HEK293 (cell line): ENCODE measurements at regions not wholly inside any gene's neighbourhood (a gene's known extent, or its start where the extent isn't known, plus 50 kb on each side); places are given as distances from the start of the nearest gene placed in this dataset.

Experiments used
- CTCF ChIA-PET: fragments of 350-600 bp; formaldehyde crosslinking; extraction: SDS; loops from one replicate; lab custom pipeline; 2021; ENCODE audit warnings: antibody characterized with exemption; lab: Yijun Ruan, JAX
- POLR2A ChIA-PET: fragments of 300-600 bp; formaldehyde crosslinking; extraction: SDS; loops from one replicate; lab custom pipeline; 2020; ENCODE audit warnings: antibody characterized with exemption, inconsistent platforms; lab: Yijun Ruan, JAX
- H3K27ac ChIP-seq: fragments of 200-500 bp; sonication (Bioruptor generic); 2 replicates; pipeline ENCODE4 v1.5.1; 2014; ENCODE audit warnings: low read depth, low read length, control low read depth, inconsistent platforms; ENCODE audit errors: extremely low read depth
- H3K36me3 ChIP-seq, 2 experiments: fragments of 200-500 bp in 1 of 2; sonication (Bioruptor generic) in 1 of 2; 1 replicate in 1 of 2; 2 replicates in 1 of 2; pipeline ENCODE4 v1.5.1; 2014 to 2017; ENCODE audit warnings: inconsistent platforms in 2 of 2, low read length in 2 of 2; ENCODE audit not compliant: control insufficient read depth in 2 of 2, insufficient read depth in 1 of 2
- H3K4me1 ChIP-seq: fragments of 200-500 bp; sonication (Bioruptor generic); 2 replicates; pipeline ENCODE4 v1.5.1; 2014; ENCODE audit warnings: mild to moderate bottlenecking, low read length, inconsistent platforms; ENCODE audit not compliant: control insufficient read depth, insufficient read depth
- H3K4me3 ChIP-seq: 2 replicates; pipeline ENCODE4 v1.5.1; 2011; ENCODE audit warnings: low read depth, mild to moderate bottlenecking, control low read depth, low read length, moderate library complexity
- H3K9me3 ChIP-seq: fragments of 200-500 bp; sonication (Bioruptor generic); 2 replicates; pipeline ENCODE4 v1.5.1; 2014; ENCODE audit warnings: low read depth, low read length, inconsistent platforms; ENCODE audit not compliant: control insufficient read depth, insufficient read depth
- SCRT2 ChIP-seq: fragments of 450-650 bp; formaldehyde crosslinking; IDR thresholded peaks from 2 replicates; pipeline ENCODE4 v1.5.1; 2016; ENCODE audit warnings: missing biosample characterization, missing genetic modification characterization
- TSHZ1 ChIP-seq: fragments of 450-650 bp; formaldehyde crosslinking; IDR thresholded peaks from 2 replicates; pipeline ENCODE4 v1.5.1; 2016; ENCODE audit warnings: missing biosample characterization, missing genetic modification characterization, borderline replicate concordance
- ZBTB1 ChIP-seq: fragments of 450-650 bp; formaldehyde crosslinking; IDR thresholded peaks from 2 replicates; pipeline ENCODE4 v1.5.1; 2016; ENCODE audit warnings: missing biosample characterization, missing genetic modification characterization
- ZEB2 ChIP-seq: fragments of 450-650 bp; formaldehyde crosslinking; IDR thresholded peaks from 2 replicates; pipeline ENCODE4 v1.5.1; 2016; ENCODE audit warnings: missing biosample characterization, missing genetic modification characterization
- ZFP37 ChIP-seq: fragments of 450-650 bp; formaldehyde crosslinking; IDR thresholded peaks from 2 replicates; pipeline ENCODE4 v1.5.1; 2016; ENCODE audit warnings: missing biosample characterization, missing genetic modification characterization
- ZNF146 ChIP-seq: fragments of 450-650 bp; formaldehyde crosslinking; IDR thresholded peaks from 2 replicates; pipeline ENCODE4 v1.5.1; 2016; ENCODE audit warnings: missing biosample characterization, missing genetic modification characterization
- ZNF169 ChIP-seq: fragments of 450-650 bp; formaldehyde crosslinking; IDR thresholded peaks from 2 replicates; pipeline ENCODE4 v1.5.1; 2016; ENCODE audit warnings: missing biosample characterization, missing genetic modification characterization
- ZNF19 ChIP-seq: fragments of 450-650 bp; formaldehyde crosslinking; IDR thresholded peaks from 2 replicates; pipeline ENCODE4; 2016; ENCODE audit warnings: missing biosample characterization, missing genetic modification characterization, low read depth
- ZNF239 ChIP-seq: fragments of 450-650 bp; formaldehyde crosslinking; IDR thresholded peaks from 2 replicates; pipeline ENCODE4 v1.5.1; 2016; ENCODE audit warnings: missing biosample characterization, missing genetic modification characterization
- ZNF274 ChIP-seq, 2 experiments: fragments of 200-500 bp in 1 of 2; fragments of 450-650 bp in 1 of 2; sonication (Bioruptor generic) in 1 of 2; formaldehyde crosslinking in 1 of 2; IDR thresholded peaks; 2 replicates each; pipeline versions ENCODE4 v1.5.1 to v1.6.1; 2014 to 2016; ENCODE audit warnings: borderline replicate concordance in 1 of 2, inconsistent platforms in 1 of 2, low read length in 1 of 2, missing biosample characterization in 1 of 2, missing genetic modification characterization in 1 of 2
- ZNF302 ChIP-seq: fragments of 450-650 bp; formaldehyde crosslinking; IDR thresholded peaks from 2 replicates; pipeline ENCODE4 v1.5.1; 2016; ENCODE audit warnings: missing biosample characterization, missing genetic modification characterization, low read depth
- ZNF398 ChIP-seq: fragments of 450-650 bp; formaldehyde crosslinking; IDR thresholded peaks from 2 replicates; pipeline ENCODE4 v1.5.1; 2017; ENCODE audit warnings: missing biosample characterization, missing genetic modification characterization
- ZNF416 ChIP-seq: fragments of 450-650 bp; formaldehyde crosslinking; IDR thresholded peaks from 2 replicates; pipeline ENCODE4 v1.5.1; 2016; ENCODE audit warnings: missing biosample characterization, missing genetic modification characterization
- ZNF510 ChIP-seq: fragments of 450-650 bp; formaldehyde crosslinking; IDR thresholded peaks from 2 replicates; pipeline ENCODE4 v1.5.1; 2018; ENCODE audit warnings: mild to moderate bottlenecking, missing genetic modification characterization, missing biosample characterization; ENCODE audit not compliant: insufficient replicate concordance
- ZNF580 ChIP-seq: fragments of 450-650 bp; formaldehyde crosslinking; IDR thresholded peaks from 2 replicates; pipeline ENCODE4 v1.5.1; 2016; ENCODE audit warnings: missing biosample characterization, missing genetic modification characterization
- ZNF777 ChIP-seq: fragments of 450-650 bp; formaldehyde crosslinking; IDR thresholded peaks from 2 replicates; pipeline ENCODE4 v1.5.1; 2017; ENCODE audit warnings: missing biosample characterization, missing genetic modification characterization, borderline replicate concordance
- ZNF791 ChIP-seq: fragments of 450-650 bp; formaldehyde crosslinking; IDR thresholded peaks from 2 replicates; pipeline ENCODE4 v1.5.1; 2016; ENCODE audit warnings: missing biosample characterization, missing genetic modification characterization
- ZSCAN16 ChIP-seq: fragments of 450-650 bp; formaldehyde crosslinking; IDR thresholded peaks from 2 replicates; pipeline ENCODE4 v1.5.1; 2016; ENCODE audit warnings: missing biosample characterization, missing genetic modification characterization
- ZXDB ChIP-seq: fragments of 450-650 bp; formaldehyde crosslinking; IDR thresholded peaks from 2 replicates; pipeline ENCODE4 v1.5.1; 2016; ENCODE audit warnings: missing biosample characterization, missing genetic modification characterization
- TF ChIP-seq, protein P1 (sequence below): fragments of 450-650 bp; formaldehyde crosslinking; IDR thresholded peaks from 2 replicates; pipeline ENCODE4 v1.5.1; 2016; ENCODE audit warnings: missing biosample characterization, missing genetic modification characterization, borderline replicate concordance

DNA sequence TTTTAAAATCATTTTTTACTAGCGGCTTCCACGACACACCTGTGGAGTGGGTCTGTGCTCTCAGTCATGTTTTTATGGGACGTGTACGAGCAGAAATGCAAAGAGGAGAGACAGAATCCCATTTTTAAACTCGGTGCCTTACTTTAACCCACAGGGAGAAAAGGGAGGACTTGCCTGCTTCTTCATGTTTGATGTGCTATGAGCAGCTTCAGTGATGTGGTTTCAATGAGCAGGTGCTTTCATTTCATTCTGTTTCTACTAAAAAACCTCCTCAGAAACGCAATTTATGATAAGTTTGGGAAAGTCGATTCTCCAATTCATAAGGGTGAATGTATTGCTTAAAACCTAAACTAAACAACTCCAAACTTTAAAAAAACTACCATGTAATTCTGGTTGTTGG is 537.2 kb downstream of the GATA3 start:
- CTCF ChIA-PET, result interaction anchor here (0.6 kb wide), 1 partner anchor 717 kb away, joined by 10 read pairs; no protein-coding TSS in a partner anchor
- POLR2A ChIA-PET, result no interaction called here

DNA sequence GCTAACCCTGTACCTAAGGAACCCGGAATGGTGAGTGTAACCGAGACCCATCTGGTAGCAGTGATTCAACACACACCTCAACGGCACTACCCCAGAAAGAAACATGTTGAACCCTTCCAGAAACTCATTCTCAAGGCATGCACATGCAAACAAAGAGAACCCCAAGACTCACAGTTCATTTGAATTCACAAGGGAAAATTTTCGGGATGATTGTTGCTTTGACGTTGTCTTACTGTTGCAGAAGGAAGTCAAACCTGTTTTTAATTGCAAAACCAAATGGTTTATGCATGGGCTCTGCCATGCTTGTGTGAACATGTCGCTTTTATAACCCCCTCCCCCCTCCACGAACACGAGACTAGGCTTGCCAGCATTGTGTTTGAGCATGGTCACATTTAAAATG is 539.7 kb downstream of the GATA3 start:
- Histone ChIP-seq H3K4me1 (no peaks in the 10 kb centered on the region), H3K27ac (no peak overlapping the region), H3K4me3 (no peak overlapping the region), H3K36me3 (no peaks in the 10 kb centered on the region), H3K9me3 (no peaks in the 10 kb centered on the region)
- CTCF ChIA-PET, result no interaction called here
- TF ChIP-seq ZNF239 (tag by site-specific recombination) (no peak), ZFP37 (tag by site-specific recombination) (no peak), ZBTB1 (tag by site-specific recombination) (no peak), TSHZ1 (no peak), ZNF791 (tag by site-specific recombination) (no peak), ZNF169 (tag by site-specific recombination) (no peak), ZNF398 (tag by site-specific recombination) (no peak), ZNF510 (tag by site-specific recombination) (no peak), ZNF302 (tag by site-specific recombination) (no peak), ZNF274 (IDR thresholded peaks at IDR 0.05; ENCODE audit: low read length) (no peak), ZNF274 (tag by site-specific recombination; IDR thresholded peaks at IDR 0.05; ENCODE audit: borderline replicate concordance) (no peak), ZXDB (tag by site-specific recombination) (no peak), ZNF146 (tag by site-specific recombination) (no peak), ZNF19 (tag by site-specific recombination) (no peak), ZNF416 (tag by site-specific recombination) (no peak), ZNF580 (tag by site-specific recombination) (no peak), ZSCAN16 (tag by site-specific recombination) (no peak), ZNF777 (no peak)
- TF ChIP-seq, protein P1, sequence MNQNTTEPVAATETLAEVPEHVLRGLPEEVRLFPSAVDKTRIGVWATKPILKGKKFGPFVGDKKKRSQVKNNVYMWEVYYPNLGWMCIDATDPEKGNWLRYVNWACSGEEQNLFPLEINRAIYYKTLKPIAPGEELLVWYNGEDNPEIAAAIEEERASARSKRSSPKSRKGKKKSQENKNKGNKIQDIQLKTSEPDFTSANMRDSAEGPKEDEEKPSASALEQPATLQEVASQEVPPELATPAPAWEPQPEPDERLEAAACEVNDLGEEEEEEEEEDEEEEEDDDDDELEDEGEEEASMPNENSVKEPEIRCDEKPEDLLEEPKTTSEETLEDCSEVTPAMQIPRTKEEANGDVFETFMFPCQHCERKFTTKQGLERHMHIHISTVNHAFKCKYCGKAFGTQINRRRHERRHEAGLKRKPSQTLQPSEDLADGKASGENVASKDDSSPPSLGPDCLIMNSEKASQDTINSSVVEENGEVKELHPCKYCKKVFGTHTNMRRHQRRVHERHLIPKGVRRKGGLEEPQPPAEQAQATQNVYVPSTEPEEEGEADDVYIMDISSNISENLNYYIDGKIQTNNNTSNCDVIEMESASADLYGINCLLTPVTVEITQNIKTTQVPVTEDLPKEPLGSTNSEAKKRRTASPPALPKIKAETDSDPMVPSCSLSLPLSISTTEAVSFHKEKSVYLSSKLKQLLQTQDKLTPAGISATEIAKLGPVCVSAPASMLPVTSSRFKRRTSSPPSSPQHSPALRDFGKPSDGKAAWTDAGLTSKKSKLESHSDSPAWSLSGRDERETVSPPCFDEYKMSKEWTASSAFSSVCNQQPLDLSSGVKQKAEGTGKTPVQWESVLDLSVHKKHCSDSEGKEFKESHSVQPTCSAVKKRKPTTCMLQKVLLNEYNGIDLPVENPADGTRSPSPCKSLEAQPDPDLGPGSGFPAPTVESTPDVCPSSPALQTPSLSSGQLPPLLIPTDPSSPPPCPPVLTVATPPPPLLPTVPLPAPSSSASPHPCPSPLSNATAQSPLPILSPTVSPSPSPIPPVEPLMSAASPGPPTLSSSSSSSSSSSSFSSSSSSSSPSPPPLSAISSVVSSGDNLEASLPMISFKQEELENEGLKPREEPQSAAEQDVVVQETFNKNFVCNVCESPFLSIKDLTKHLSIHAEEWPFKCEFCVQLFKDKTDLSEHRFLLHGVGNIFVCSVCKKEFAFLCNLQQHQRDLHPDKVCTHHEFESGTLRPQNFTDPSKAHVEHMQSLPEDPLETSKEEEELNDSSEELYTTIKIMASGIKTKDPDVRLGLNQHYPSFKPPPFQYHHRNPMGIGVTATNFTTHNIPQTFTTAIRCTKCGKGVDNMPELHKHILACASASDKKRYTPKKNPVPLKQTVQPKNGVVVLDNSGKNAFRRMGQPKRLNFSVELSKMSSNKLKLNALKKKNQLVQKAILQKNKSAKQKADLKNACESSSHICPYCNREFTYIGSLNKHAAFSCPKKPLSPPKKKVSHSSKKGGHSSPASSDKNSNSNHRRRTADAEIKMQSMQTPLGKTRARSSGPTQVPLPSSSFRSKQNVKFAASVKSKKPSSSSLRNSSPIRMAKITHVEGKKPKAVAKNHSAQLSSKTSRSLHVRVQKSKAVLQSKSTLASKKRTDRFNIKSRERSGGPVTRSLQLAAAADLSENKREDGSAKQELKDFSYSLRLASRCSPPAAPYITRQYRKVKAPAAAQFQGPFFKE (tag by site-specific recombination), result no peak
- POLR2A ChIA-PET, result no interaction called here

More for the DNA sequence above, 537.2 kb downstream of the GATA3 start:
- Histone ChIP-seq H3K4me1 (no peaks in the 10 kb centered on the region), H3K9me3 (no peaks in the 10 kb centered on the region), H3K4me3 (no peak overlapping the region), H3K36me3 (no peaks in the 10 kb centered on the region), H3K27ac (no peak overlapping the region)
- TF ChIP-seq ZEB2 (tag by site-specific recombination) (no peak), SCRT2 (tag by site-specific recombination) (peak; percentile 32; the same call in 1 of the 2 replicates)
